WI38 (cell line): ENCODE measurements at regions not wholly inside any gene's neighbourhood (a gene's known extent, or its start where the extent isn't known, plus 50 kb on each side); places are given as distances from the start of the nearest gene placed in this dataset.
A peak's percentile ranks its signal among the peaks of the same experiment; 100 is the strongest.

Experiments
- H3K4me3 ChIP-seq: 2 replicates; pipeline ENCODE4 v1.5.1; 2011; ENCODE audit warnings: low read depth, mild to moderate bottlenecking, control low read depth, low read length
- CTCF ChIP-seq: IDR thresholded peaks from 2 replicates; pipeline ENCODE4 v1.5.1; 2012; ENCODE audit warnings: low read depth, mild to moderate bottlenecking, control low read depth, low read length

- H3K4me3 ChIP-seq, result no peak overlapping the region
- TF ChIP-seq CTCF, result no peak
Measured at GRCh38 chrX:9340598-9341290, 124.1 kb upstream of the TBL1X start.

- no peak for TF ChIP-seq CTCF
- H3K4me3 ChIP-seq, result peak overlapping the region; percentile 32; the same call in 1 of the 2 replicates
Measured at GRCh38 chrX:9341291-9342201, 123.3 kb upstream of the TBL1X start.

GRCh38 chrX:9342561-9343051, 122.3 kb upstream of the TBL1X start:
- no peak for TF ChIP-seq CTCF
- no peak overlapping the region for H3K4me3 ChIP-seq

- no peak overlapping the region for H3K4me3 ChIP-seq
- TF ChIP-seq CTCF, result no peak
Measured at GRCh38 chrX:9343971-9344370, 120.9 kb upstream of the TBL1X start.

- H3K4me3 ChIP-seq, result no peak overlapping the region
- no peak for TF ChIP-seq CTCF
Measured at GRCh38 chrX:9345957-9346356, 118.9 kb upstream of the TBL1X start.

GRCh38 chrX:9349572-9350494, 115.0 kb upstream of the TBL1X start:
- no peak overlapping the region for H3K4me3 ChIP-seq
- TF ChIP-seq CTCF, result no peak
